ENCODE measurements at regions not wholly inside any gene's neighbourhood (a gene's known extent, or its start where the extent isn't known, plus 50 kb on each side); places are given as distances from the start of the nearest gene placed in this dataset.

DNA sequence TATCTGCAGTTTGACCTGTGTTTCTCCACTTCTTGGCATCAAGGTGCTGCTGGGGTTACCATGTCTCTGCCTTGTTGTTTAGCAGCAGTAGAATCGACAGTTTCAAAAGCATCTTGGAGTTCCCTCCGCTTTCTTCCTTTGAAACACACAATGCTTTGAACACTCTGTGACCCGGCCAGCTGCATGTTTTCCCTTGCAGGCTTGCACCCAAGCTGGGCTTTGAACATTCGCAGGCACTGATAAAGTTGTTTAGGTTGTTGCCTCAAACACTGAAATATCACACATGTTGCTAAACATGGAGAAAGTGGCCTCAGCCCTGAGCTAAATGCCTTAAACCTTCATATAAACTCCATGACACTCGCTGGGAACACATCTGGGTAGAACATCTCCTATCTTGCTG lies 251.7 kb downstream of the TSN start:
- Histone ChIP-seq H4K20me1 (ENCODE audit: insufficient read depth) (no peaks in the 10 kb centered on the region), H3K9me2 (ENCODE audit: insufficient read depth) (no peaks in the 10 kb centered on the region), H3K36me3 (ENCODE audit: low read depth) (no peaks in the 10 kb centered on the region), H3F3A (ENCODE audit: insufficient read depth, low read depth) (no peaks in the 10 kb centered on the region), H3K27ac (no peak overlapping the region), H3K4me3 (no peak overlapping the region), H3K4me1 (replicated peaks; ENCODE audit: insufficient read depth) (no peaks in the 10 kb centered on the region), H3K4me2 (no peak overlapping the region), H3K9me3 (ENCODE audit: insufficient read depth, low read depth) (no peaks in the 10 kb centered on the region), H3K79me2 (ENCODE audit: low read depth) (no peaks in the 10 kb centered on the region), H2AFZ (no peak overlapping the region), H3K27me3 (ENCODE audit: insufficient read depth, low read depth) (peaks cover 94% of the 10 kb centered on the region)
- intact Hi-C loops (cut with micrococcal nuclease; ENCODE audit: unreplicated experiment), result no loop called here
- no peak for TF ChIP-seq CTCF (conservative IDR thresholded peaks at IDR 0.05)
- no peak for TF ChIP-seq EZH2 (IDR thresholded peaks at IDR 0.05; ENCODE audit: low read depth)
- ChIA-PET CTCF (no interaction called here), POLR2A (ENCODE audit: unreplicated experiment) (no interaction called here)
- DNase-seq, result no peak
- no TSS peak for BruUV-seq (replicated peaks)

- Histone ChIP-seq H4K20me1 (ENCODE audit: insufficient read depth) (no peaks in the 10 kb centered on the region), H2AFZ (no peak overlapping the region), H3K4me1 (replicated peaks; ENCODE audit: insufficient read depth) (no peaks in the 10 kb centered on the region), H3K79me2 (ENCODE audit: low read depth) (no peaks in the 10 kb centered on the region), H3K9me2 (ENCODE audit: insufficient read depth) (no peaks in the 10 kb centered on the region), H3K27ac (no peak overlapping the region), H3K9me3 (ENCODE audit: insufficient read depth, low read depth) (no peaks in the 10 kb centered on the region), H3K4me2 (no peak overlapping the region), H3K36me3 (ENCODE audit: low read depth) (no peaks in the 10 kb centered on the region), H3K27me3 (ENCODE audit: insufficient read depth, low read depth) (peaks cover 92% of the 10 kb centered on the region), H3F3A (ENCODE audit: insufficient read depth, low read depth) (no peaks in the 10 kb centered on the region), H3K4me3 (no peak overlapping the region)
- no peak for TF ChIP-seq EZH2 (IDR thresholded peaks at IDR 0.05; ENCODE audit: low read depth)
- TF ChIP-seq CTCF (conservative IDR thresholded peaks at IDR 0.05), result no peak
- DNase-seq, result no peak
- no TSS peak for BruUV-seq (replicated peaks)
- intact Hi-C loops (cut with micrococcal nuclease; ENCODE audit: unreplicated experiment), result no loop called here
- CTCF ChIA-PET, result no interaction called here
- POLR2A ChIA-PET (ENCODE audit: unreplicated experiment), result no interaction called here
Measured at GRCh38 chr2:122007577-122007976, 252.1 kb downstream of the TSN start.

DNA sequence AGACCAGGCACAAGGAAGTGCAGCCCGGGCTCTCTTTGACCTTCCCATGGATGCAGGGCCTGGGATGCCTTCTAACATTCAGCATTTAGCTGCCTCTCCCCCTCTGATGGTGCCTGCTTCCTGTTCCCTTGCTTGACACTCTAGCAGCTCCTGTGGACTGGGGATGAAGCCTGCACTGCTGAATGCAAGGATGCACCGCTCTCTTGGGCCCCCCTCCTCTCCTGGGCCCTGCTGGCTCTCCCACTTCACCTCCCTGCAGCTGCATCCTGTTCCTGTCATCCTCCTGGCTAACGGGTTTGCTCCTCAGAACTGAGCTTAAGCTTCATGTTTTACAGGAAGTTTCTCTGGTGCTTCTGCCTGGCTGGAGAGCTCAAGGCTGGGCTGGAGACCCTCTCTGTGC lies 254.1 kb downstream of the TSN start:
- Histone ChIP-seq H3K36me3 (ENCODE audit: low read depth) (no peaks in the 10 kb centered on the region), H3K4me2 (no peak overlapping the region), H3K27ac (no peak overlapping the region), H3K9me2 (ENCODE audit: insufficient read depth) (no peaks in the 10 kb centered on the region), H3F3A (ENCODE audit: insufficient read depth, low read depth) (no peaks in the 10 kb centered on the region), H2AFZ (no peak overlapping the region), H3K4me1 (replicated peaks; ENCODE audit: insufficient read depth) (no peaks in the 10 kb centered on the region), H3K27me3 (ENCODE audit: insufficient read depth, low read depth) (peaks cover 74% of the 10 kb centered on the region), H3K9me3 (ENCODE audit: insufficient read depth, low read depth) (no peaks in the 10 kb centered on the region), H3K79me2 (ENCODE audit: low read depth) (no peaks in the 10 kb centered on the region), H4K20me1 (ENCODE audit: insufficient read depth) (no peaks in the 10 kb centered on the region), H3K4me3 (no peak overlapping the region)
- no peak for TF ChIP-seq CTCF (conservative IDR thresholded peaks at IDR 0.05)
- TF ChIP-seq EZH2 (IDR thresholded peaks at IDR 0.05; ENCODE audit: low read depth), result no peak
- ChIA-PET POLR2A (ENCODE audit: unreplicated experiment) (no interaction called here), CTCF (no interaction called here)
- intact Hi-C loops (cut with micrococcal nuclease; ENCODE audit: unreplicated experiment), result no loop called here
- no peak for DNase-seq
- no TSS peak for BruUV-seq (replicated peaks)

All from PC-9 (cell line).